A673 (cell line): ENCODE measurements at regions not wholly inside any gene's neighbourhood (a gene's known extent, or its start where the extent isn't known, plus 50 kb on each side); places are given as distances from the start of the nearest gene placed in this dataset.

Experiments
- EZH2 ChIP-seq: fragments of 200-600 bp; sonication (generic); IDR thresholded peaks from 2 replicates; pipeline ENCODE4 v1.6.1; 2017; ENCODE audit warnings: borderline replicate concordance, low read depth, mild to moderate bottlenecking, mixed read lengths, antibody characterized with exemption, low read length; ENCODE audit not compliant: poor library complexity, severe bottlenecking
- TF ChIP-seq, protein P1 (sequence below): fragments of 300-800, 200-600 bp; sonication (generic); conservative IDR thresholded peaks from 2 replicates; pipeline ENCODE4 v1.5.1; 2017; ENCODE audit warnings: low read depth, mild to moderate bottlenecking, antibody characterized with exemption, low read length, moderate library complexity, mixed read lengths

DNA sequence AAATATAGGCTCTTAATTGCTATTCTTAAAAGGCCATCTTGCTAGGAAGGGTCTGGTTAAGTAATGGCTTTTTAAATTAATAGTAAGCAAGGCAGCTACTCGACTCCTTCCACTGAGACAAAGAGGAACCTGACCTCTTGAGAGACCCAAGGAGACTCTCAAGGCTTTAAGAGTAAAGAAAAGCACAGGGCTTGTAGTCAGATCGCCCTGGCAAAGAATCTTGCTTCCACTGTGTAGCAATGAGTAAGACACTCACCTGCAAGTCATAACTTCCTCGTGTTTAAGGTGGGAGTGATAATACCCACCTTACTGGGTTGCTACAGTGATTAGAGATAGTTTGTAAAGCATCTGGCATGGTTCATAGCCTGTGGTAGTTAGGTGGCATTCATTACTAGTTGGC lies 274.5 kb downstream of the TSN start:
- TF ChIP-seq, protein P1, sequence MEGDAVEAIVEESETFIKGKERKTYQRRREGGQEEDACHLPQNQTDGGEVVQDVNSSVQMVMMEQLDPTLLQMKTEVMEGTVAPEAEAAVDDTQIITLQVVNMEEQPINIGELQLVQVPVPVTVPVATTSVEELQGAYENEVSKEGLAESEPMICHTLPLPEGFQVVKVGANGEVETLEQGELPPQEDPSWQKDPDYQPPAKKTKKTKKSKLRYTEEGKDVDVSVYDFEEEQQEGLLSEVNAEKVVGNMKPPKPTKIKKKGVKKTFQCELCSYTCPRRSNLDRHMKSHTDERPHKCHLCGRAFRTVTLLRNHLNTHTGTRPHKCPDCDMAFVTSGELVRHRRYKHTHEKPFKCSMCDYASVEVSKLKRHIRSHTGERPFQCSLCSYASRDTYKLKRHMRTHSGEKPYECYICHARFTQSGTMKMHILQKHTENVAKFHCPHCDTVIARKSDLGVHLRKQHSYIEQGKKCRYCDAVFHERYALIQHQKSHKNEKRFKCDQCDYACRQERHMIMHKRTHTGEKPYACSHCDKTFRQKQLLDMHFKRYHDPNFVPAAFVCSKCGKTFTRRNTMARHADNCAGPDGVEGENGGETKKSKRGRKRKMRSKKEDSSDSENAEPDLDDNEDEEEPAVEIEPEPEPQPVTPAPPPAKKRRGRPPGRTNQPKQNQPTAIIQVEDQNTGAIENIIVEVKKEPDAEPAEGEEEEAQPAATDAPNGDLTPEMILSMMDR: no peak
- no peak for TF ChIP-seq EZH2
